RWPE2 (cell line): ENCODE measurements at regions not wholly inside any gene's neighbourhood (a gene's known extent, or its start where the extent isn't known, plus 50 kb on each side); places are given as distances from the start of the nearest gene placed in this dataset.
"Not testable (repeated sequence)": the region's sequence is repeated elsewhere in the genome, so short reads cannot be mapped to it uniquely, and the experiment has no call there.

Experiments used
- ATAC-seq: fragments of 200-7000 bp; cut with Tn5 transposase; 3 replicates; pipeline ENCODE4 v1.9.1; 2021; ENCODE audit warnings: low read depth
- DNase-seq: peaks from one replicate; pipeline ENCODE4 v3.0.0-alpha.2; 2020; ENCODE audit warnings: low spot score
- H3K27ac ChIP-seq: fragments of 450-650 bp; 2 replicates; pipeline ENCODE4 v1.5.1; 2017; ENCODE audit warnings: mild to moderate bottlenecking; ENCODE audit not compliant: poor library complexity, severe bottlenecking
- H3K27me3 ChIP-seq: fragments of 250-450 bp; sonication (Bioruptor Pico); 2 replicates; pipeline ENCODE4 v1.5.1; 2021; ENCODE audit warnings: mild to moderate bottlenecking, moderate library complexity; ENCODE audit not compliant: insufficient read depth, poor library complexity, severe bottlenecking
- H3K36me3 ChIP-seq: fragments of 250-450 bp; sonication (Bioruptor Pico); 2 replicates; pipeline ENCODE4 v1.5.1; 2020; ENCODE audit warnings: low read depth, mild to moderate bottlenecking, moderate library complexity
- H3K4me1 ChIP-seq: fragments of 250-450 bp; sonication (Bioruptor Pico); 2 replicates; pipeline ENCODE4 v1.5.1; 2021; ENCODE audit warnings: mild to moderate bottlenecking, moderate library complexity; ENCODE audit not compliant: insufficient read depth, poor library complexity, severe bottlenecking
- H3K4me3 ChIP-seq: fragments of 250-450 bp; sonication (Bioruptor Pico); 2 replicates; pipeline ENCODE4 v1.5.1; 2021; ENCODE audit warnings: mild to moderate bottlenecking, moderate library complexity; ENCODE audit not compliant: severe bottlenecking
- H3K9me3 ChIP-seq: fragments of 250-450 bp; sonication (Bioruptor Pico); 2 replicates; pipeline ENCODE4 v1.5.1; 2021; ENCODE audit warnings: mild to moderate bottlenecking, moderate library complexity; ENCODE audit not compliant: severe bottlenecking
- CTCF ChIP-seq: fragments of 450-650 bp; IDR thresholded peaks from one replicate; pipeline ENCODE4 v1.5.1; 2017; ENCODE audit warnings: mild to moderate bottlenecking, moderate library complexity; ENCODE audit not compliant: poor library complexity, severe bottlenecking

- Histone ChIP-seq H3K27ac (no peak overlapping the region), H3K27me3 (no peaks in the 10 kb centered on the region), H3K36me3 (no peaks in the 10 kb centered on the region), H3K4me1 (peaks cover 10% of the 10 kb centered on the region), H3K9me3 (no peaks in the 10 kb centered on the region), H3K4me3 (no peak overlapping the region)
- no peak for DNase-seq
- TF ChIP-seq CTCF: no peak
- ATAC-seq: peak; percentile 82
Measured at GRCh38 chr3:69665026-69665737, 74.1 kb upstream of the MITF start.

GRCh38 chr3:69660631-69661030 lies 78.6 kb upstream of the MITF start:
- no peak for ATAC-seq
- H3K9me3 ChIP-seq: no peaks in the 10 kb centered on the region
- H3K27me3 ChIP-seq: peaks cover 2% of the 10 kb centered on the region
- no peak for DNase-seq
- no peaks in the 10 kb centered on the region for H3K36me3 ChIP-seq
- H3K4me3 ChIP-seq: no peak overlapping the region
- no peak for TF ChIP-seq CTCF
- no peak overlapping the region for H3K27ac ChIP-seq
- peaks cover 6% of the 10 kb centered on the region for H3K4me1 ChIP-seq

GRCh38 chr3:69659180-69659910 lies 79.9 kb upstream of the MITF start:
- no peak for ATAC-seq
- TF ChIP-seq CTCF: no peak
- no peaks in the 10 kb centered on the region for H3K9me3 ChIP-seq

GRCh38 chr3:69658514-69659140 lies 80.6 kb upstream of the MITF start:
- TF ChIP-seq CTCF: no peak
- Histone ChIP-seq H3K9me3 (no peaks in the 10 kb centered on the region), H3K36me3 (no peaks in the 10 kb centered on the region), H3K27ac (no peak overlapping the region), H3K27me3 (peaks cover 2% of the 10 kb centered on the region), H3K4me3 (no peak overlapping the region), H3K4me1 (no peaks in the 10 kb centered on the region)
- DNase-seq: no peak
- ATAC-seq: no peak

More at GRCh38 chr3:69659180-69659910, 79.9 kb upstream of the MITF start:
- no peak for DNase-seq
- H3K27ac ChIP-seq: no peak overlapping the region
- no peaks in the 10 kb centered on the region for H3K4me1 ChIP-seq
- no peaks in the 10 kb centered on the region for H3K36me3 ChIP-seq
- H3K4me3 ChIP-seq: no peak overlapping the region
- peaks cover 2% of the 10 kb centered on the region for H3K27me3 ChIP-seq

- H3K4me3 ChIP-seq, H3K9me3 ChIP-seq, DNase-seq, H3K36me3 ChIP-seq, H3K27ac ChIP-seq, H3K27me3 ChIP-seq, H3K4me1 ChIP-seq: not testable (repeated sequence)
- peak; percentile 51; the same call in 1 of the 3 replicates for ATAC-seq
Measured at GRCh38 chr3:69657030-69657429, 82.2 kb upstream of the MITF start.
